Nephron (organoid): ENCODE measurements at regions not wholly inside any gene's neighbourhood (a gene's known extent, or its start where the extent isn't known, plus 50 kb on each side); places are given as distances from the start of the nearest gene placed in this dataset.

Source experiments
- H3K27ac Mint-ChIP-seq, 3 experiments: 2 replicates each; pipeline ENCODE4 v1.8.0; 2020; ENCODE audit warnings: mixed read lengths in 3 of 3, mild to moderate bottlenecking in 2 of 3, moderate library complexity in 1 of 3
- H3K27me3 Mint-ChIP-seq: 2 replicates; pipeline ENCODE4 v1.8.0; 2021; ENCODE audit warnings: low read depth, mild to moderate bottlenecking, moderate library complexity, mixed read lengths
- H3K36me3 Mint-ChIP-seq: 2 replicates; pipeline ENCODE4 v1.8.0; 2020; ENCODE audit warnings: low read depth, mixed read lengths
- H3K4me1 Mint-ChIP-seq: 2 replicates; pipeline ENCODE4 v1.8.0; 2020; ENCODE audit warnings: mixed read lengths
- H3K4me3 Mint-ChIP-seq, 3 experiments: 2 replicates each; pipeline ENCODE4 v1.8.0; 2020; ENCODE audit warnings: mild to moderate bottlenecking in 3 of 3, mixed read lengths in 3 of 3, moderate library complexity in 2 of 3
- H3K9me3 Mint-ChIP-seq: 2 replicates; pipeline ENCODE4 v1.8.0; 2020; ENCODE audit warnings: mixed read lengths
- TF ChIP-seq, protein P1 (sequence below), 3 experiments: fragments of 200-600 bp; sonication (generic); IDR thresholded peaks; one replicate each; pipeline ENCODE4 v1.5.0; 2021; ENCODE audit warnings: antibody characterized with exemption in 3 of 3; ENCODE audit not compliant: unreplicated experiment in 3 of 3

DNA sequence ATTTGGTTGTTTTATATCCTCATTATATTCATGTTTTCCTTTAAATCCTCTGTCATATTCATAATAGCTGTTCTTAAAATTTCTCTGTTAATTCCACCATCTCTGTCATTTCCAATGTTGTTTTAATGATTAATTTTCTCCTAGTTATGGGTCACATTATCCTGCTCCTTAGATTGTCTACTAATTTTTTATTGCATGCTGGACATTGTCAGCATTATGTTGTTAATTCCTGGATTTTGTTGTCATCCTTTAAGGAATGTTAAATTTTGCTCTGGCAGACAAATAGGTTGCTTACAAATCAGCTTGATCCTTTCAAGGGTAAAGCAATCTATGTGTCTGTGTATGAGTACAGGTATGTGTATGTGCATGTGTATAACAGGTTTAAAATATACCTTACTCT lies 393.8 kb upstream of the POU3F1 start:
- Mint-ChIP-seq H3K4me3 (no peak overlapping the region), H3K9me3 (peaks cover 35% of the 10 kb centered on the region), H3K4me1 (peaks cover 8% of the 10 kb centered on the region), H3K27ac (no peak overlapping the region), H3K27me3 (peaks cover 2% of the 10 kb centered on the region), H3K36me3 (no peaks in the 10 kb centered on the region)
- TF ChIP-seq, protein P1, sequence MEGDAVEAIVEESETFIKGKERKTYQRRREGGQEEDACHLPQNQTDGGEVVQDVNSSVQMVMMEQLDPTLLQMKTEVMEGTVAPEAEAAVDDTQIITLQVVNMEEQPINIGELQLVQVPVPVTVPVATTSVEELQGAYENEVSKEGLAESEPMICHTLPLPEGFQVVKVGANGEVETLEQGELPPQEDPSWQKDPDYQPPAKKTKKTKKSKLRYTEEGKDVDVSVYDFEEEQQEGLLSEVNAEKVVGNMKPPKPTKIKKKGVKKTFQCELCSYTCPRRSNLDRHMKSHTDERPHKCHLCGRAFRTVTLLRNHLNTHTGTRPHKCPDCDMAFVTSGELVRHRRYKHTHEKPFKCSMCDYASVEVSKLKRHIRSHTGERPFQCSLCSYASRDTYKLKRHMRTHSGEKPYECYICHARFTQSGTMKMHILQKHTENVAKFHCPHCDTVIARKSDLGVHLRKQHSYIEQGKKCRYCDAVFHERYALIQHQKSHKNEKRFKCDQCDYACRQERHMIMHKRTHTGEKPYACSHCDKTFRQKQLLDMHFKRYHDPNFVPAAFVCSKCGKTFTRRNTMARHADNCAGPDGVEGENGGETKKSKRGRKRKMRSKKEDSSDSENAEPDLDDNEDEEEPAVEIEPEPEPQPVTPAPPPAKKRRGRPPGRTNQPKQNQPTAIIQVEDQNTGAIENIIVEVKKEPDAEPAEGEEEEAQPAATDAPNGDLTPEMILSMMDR (IDR thresholded peaks at IDR 0.05; ENCODE audit: unreplicated experiment in 3 of 3): no peak

DNA sequence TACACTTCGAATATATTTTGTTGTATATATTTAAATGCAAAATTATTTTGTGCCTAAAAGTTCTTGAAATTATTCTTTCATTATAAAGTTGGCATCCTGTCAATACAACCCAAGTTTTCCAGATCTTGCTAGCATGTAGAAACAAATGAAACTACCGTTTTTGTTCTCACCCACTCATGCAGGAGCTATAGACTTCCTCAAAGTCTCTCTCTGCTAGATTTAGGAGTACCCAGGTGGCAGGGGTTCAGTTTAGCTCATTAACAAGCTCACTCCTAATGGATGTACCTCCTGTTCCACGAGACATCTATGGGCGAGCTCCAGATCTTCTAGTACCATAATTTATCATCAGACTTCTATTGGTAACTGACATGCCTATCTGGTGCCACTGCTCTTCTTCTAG lies 390.2 kb upstream of the POU3F1 start:
- no peaks in the 10 kb centered on the region for H3K27me3 Mint-ChIP-seq
- no peak overlapping the region for H3K27ac Mint-ChIP-seq
- no peaks in the 10 kb centered on the region for H3K4me1 Mint-ChIP-seq
- no peak overlapping the region for H3K4me3 Mint-ChIP-seq
- peaks cover 22% of the 10 kb centered on the region for H3K9me3 Mint-ChIP-seq
- no peaks in the 10 kb centered on the region for H3K36me3 Mint-ChIP-seq
- TF ChIP-seq, protein P1 (IDR thresholded peaks at IDR 0.05; ENCODE audit: unreplicated experiment in 3 of 3): no peak

DNA sequence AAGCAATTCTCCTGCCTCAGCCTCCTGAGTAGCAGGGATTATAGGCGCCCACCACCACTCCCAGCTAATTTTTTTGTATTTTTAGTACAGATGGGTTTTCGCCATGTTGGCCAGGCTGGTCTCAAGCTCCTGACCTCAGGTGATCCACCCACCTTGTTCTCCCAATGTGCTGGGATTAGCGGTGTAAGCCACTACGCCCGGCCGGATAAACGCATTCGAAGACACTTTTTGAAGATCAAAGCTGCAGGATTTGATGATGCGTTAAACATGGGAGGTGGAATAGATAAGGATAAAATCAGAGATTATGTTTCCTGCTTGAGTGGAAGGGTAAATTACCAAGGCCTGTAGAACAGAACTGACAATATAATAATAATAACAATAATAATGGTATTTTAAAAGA lies 389.4 kb upstream of the POU3F1 start:
- H3K27me3 Mint-ChIP-seq: no peaks in the 10 kb centered on the region
- TF ChIP-seq, protein P1 (IDR thresholded peaks at IDR 0.05; ENCODE audit: unreplicated experiment in 3 of 3): no peak
- H3K9me3 Mint-ChIP-seq: peaks cover 16% of the 10 kb centered on the region

DNA sequence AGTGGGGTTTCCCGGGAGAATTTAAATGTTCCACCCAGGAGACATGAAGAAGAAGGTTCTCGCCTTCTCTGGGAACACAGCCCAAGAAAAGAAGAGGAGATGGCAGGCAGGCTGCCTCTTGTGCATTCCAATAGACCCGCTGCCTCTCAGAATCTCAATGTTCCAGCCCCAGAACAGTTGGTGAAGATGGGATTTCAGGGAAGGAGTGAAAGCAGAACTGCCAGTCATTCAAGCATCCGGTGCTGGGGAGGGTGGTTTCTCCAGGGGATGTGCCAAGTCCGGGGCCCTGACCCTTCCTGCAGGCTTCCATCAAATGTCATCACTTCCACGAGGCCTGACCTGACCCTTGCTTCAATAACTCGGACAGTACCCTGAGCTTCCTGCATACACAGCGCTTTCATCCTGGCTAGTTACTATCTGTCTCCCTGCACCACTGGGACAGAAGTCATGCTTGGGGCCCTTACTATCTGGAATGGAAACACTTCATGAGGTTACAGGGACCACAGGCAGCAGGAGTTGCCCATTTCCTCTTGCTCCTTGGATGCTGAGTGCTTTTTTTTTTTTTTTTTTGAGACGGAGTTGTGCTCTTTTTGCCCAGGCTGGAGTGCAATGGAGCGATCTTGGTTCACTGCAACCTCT lies 386.6 kb upstream of the POU3F1 start:
- H3K27ac Mint-ChIP-seq: no peak overlapping the region
- H3K4me1 Mint-ChIP-seq: no peaks in the 10 kb centered on the region
- H3K9me3 Mint-ChIP-seq: peaks cover 1% of the 10 kb centered on the region
- H3K36me3 Mint-ChIP-seq: no peaks in the 10 kb centered on the region
- no peak overlapping the region for H3K4me3 Mint-ChIP-seq
- H3K27me3 Mint-ChIP-seq: no peaks in the 10 kb centered on the region
- TF ChIP-seq, protein P1 (IDR thresholded peaks at IDR 0.05; ENCODE audit: unreplicated experiment in 3 of 3): no peak

More for the DNA sequence above, 389.4 kb upstream of the POU3F1 start:
- H3K27ac Mint-ChIP-seq: no peak overlapping the region
- H3K4me3 Mint-ChIP-seq: no peak overlapping the region
- no peaks in the 10 kb centered on the region for H3K36me3 Mint-ChIP-seq
- H3K4me1 Mint-ChIP-seq: no peaks in the 10 kb centered on the region

DNA sequence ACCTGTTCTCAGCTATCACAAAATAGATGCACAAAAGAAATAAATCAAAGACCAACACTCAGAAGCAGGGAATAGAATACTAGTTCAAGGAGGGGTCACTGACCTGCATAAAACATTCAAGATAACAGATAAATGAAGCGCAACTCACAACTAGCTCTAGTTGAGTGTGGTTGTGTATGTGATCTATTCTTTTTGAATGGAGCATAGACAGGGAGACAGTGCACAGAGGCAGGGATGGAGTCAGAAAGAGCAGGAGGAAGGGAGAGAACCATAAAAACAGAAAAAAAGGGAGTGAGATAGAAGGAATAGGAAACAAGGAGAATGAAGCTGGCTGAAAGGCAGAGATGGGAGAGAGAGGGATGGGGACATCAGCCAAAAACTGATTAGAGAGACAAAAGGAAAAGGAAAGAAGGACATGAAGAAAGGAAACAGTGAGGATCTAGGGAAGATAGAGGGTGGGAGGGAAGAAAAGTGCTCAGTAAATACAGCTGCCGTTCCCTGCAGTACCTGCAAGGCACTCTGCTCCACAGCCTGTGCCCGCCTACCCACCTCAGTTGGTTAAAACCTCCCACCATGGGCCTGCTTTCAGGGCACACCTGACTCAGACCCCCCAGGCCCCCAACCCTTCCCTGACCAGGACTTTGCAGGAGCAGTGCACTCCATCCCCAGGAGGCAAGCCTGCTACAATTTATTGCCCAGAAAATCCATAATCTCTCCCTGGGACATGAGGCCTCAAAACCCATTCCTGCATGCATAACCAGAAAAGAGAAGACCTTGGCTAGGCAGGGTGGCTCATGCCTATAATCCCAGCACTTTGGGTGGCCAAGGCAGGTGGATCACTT lies 385.2 kb upstream of the POU3F1 start:
- TF ChIP-seq, protein P1 (IDR thresholded peaks at IDR 0.05; ENCODE audit: unreplicated experiment in 3 of 3): no peak
- Mint-ChIP-seq H3K27ac (no peak overlapping the region), H3K9me3 (no peaks in the 10 kb centered on the region), H3K36me3 (no peaks in the 10 kb centered on the region), H3K4me1 (no peaks in the 10 kb centered on the region), H3K27me3 (peaks cover 5% of the 10 kb centered on the region), H3K4me3 (no peak overlapping the region)
